Fibroblast of mammary gland (primary cell): ENCODE measurements at regions not wholly inside any gene's neighbourhood (a gene's known extent, or its start where the extent isn't known, plus 50 kb on each side); places are given as distances from the start of the nearest gene placed in this dataset.

Experiments used
- DNase-seq: peaks from one replicate; pipeline ENCODE4 v3.0.0-alpha.2; 2010; ENCODE audit warnings: low read depth
- H3K4me3 ChIP-seq: 2 replicates; pipeline ENCODE4 v1.5.1; 2011; ENCODE audit warnings: low read depth, mild to moderate bottlenecking, low read length, moderate library complexity; ENCODE audit not compliant: control insufficient read depth
- CTCF ChIP-seq: conservative IDR thresholded peaks from 2 replicates; pipeline ENCODE4 v1.5.1; 2011; ENCODE audit warnings: low read depth, low read length, inconsistent platforms; ENCODE audit not compliant: control insufficient read depth, insufficient read depth

DNA sequence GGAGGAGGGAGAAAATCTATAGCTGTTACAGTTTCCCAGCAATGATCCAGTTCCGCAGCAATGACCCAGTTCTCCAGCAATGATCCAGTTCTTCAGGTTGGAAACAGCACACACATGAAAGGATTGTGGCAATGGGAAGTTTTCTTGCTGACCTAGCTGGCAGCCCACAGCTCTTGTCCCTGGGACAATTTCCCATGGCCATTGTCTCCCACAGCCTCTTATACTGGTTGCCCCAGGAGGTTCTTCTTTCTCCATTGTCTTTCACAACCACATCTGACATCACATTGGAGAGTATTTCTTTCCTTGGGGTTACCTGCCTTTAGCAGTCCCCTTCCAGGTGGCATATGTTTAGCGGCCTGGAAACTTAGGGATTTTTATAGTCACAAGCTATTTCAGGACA is 209.8 kb upstream of the PLEKHG7 start:
- no peak overlapping the region for H3K4me3 ChIP-seq
- TF ChIP-seq CTCF: no peak
- no peak for DNase-seq

DNA sequence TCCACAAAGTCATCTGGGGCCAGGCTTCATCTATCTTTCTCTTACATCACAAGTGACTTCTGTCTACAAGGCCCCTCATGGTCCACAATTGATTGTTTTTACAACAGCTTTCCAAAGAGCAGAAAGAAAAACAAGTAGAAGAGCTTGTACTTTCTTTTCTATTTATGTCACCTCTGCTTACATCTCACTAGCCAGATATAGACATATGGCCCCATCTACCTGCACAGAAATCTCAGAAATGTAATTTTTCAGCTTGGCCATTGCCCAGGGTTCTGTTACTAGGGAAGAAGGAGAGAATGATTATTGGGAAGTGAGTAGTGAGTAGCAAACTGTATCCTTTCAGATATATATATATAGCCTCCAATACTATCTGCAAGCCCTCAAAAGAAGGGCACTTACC is 210.5 kb upstream of the PLEKHG7 start:
- no peak for TF ChIP-seq CTCF
- H3K4me3 ChIP-seq: no peak overlapping the region
- DNase-seq: no peak

GRCh38 chr12:92489781-92490180 is 213.0 kb upstream of the PLEKHG7 start:
- DNase-seq: no peak
- no peak overlapping the region for H3K4me3 ChIP-seq
- no peak for TF ChIP-seq CTCF

- no peak overlapping the region for H3K4me3 ChIP-seq
- DNase-seq: no peak
- no peak for TF ChIP-seq CTCF
Measured at GRCh38 chr12:92488735-92489134, 214.1 kb upstream of the PLEKHG7 start.

GRCh38 chr12:92487138-92487485 is 215.7 kb upstream of the PLEKHG7 start:
- no peak overlapping the region for H3K4me3 ChIP-seq
- no peak for DNase-seq
- no peak for TF ChIP-seq CTCF

- no peak for TF ChIP-seq CTCF
- no peak overlapping the region for H3K4me3 ChIP-seq
Measured at GRCh38 chr12:92486443-92487137, 216.2 kb upstream of the PLEKHG7 start.

More at GRCh38 chr12:92486443-92487137, 216.2 kb upstream of the PLEKHG7 start:
- DNase-seq: no peak
